OCI-LY7 (cell line): ENCODE measurements at regions not wholly inside any gene's neighbourhood (a gene's known extent, or its start where the extent isn't known, plus 50 kb on each side); places are given as distances from the start of the nearest gene placed in this dataset.

Source experiments
- BruUV-seq: library from RNA; stranded (reverse); fragments of 400-500 nt; replicated peaks from 2 replicates; lab custom pipeline; 2021; lab: Mats Ljungman, UMichigan
- CTCF ChIA-PET: fragments of 300-600 bp; sonication (Branson Sonifier 250); formaldehyde crosslinking; loops from one replicate; lab custom pipeline; 2022; ENCODE audit warnings: antibody characterized with exemption; ENCODE audit not compliant: unreplicated experiment; lab: Charles Lee
- POLR2A ChIA-PET: fragments of 300-600 bp; sonication (Branson Sonifier 250); formaldehyde crosslinking; loops from one replicate; lab custom pipeline; 2022; ENCODE audit warnings: antibody characterized with exemption; lab: Charles Lee
- DNase-seq: peaks from one replicate; pipeline ENCODE4 v3.0.0-alpha.2; 2015; ENCODE audit warnings: low spot score
- H2AFZ ChIP-seq: fragments of 200-600 bp; sonication (generic), shearing (Covaris generic); 2 replicates; pipeline ENCODE4 v1.6.1; 2014; ENCODE audit warnings: mild to moderate bottlenecking, antibody characterized with exemption, low read length, moderate library complexity
- H3K27ac ChIP-seq: fragments of 200-600 bp; sonication (generic); 2 replicates; pipeline ENCODE4 v1.5.1; 2014; ENCODE audit warnings: mixed run types, low read depth, mild to moderate bottlenecking, moderate library complexity, low read length, inconsistent platforms; ENCODE audit not compliant: poor library complexity, severe bottlenecking
- H3K36me3 ChIP-seq: fragments of 200-600 bp; sonication (generic); 2 replicates; pipeline ENCODE4 v1.6.1; 2014; ENCODE audit warnings: mild to moderate bottlenecking, antibody characterized with exemption, low read length, moderate library complexity, mixed read lengths; ENCODE audit not compliant: insufficient read depth
- H3K4me1 ChIP-seq: fragments of 200-600 bp; sonication (generic); 2 replicates; pipeline ENCODE4 v1.5.1; 2014; ENCODE audit warnings: mild to moderate bottlenecking, low read length; ENCODE audit not compliant: insufficient read depth, poor library complexity, severe bottlenecking
- H3K4me2 ChIP-seq: fragments of 200-600 bp; sonication (generic); 2 replicates; pipeline ENCODE4 v1.6.1; 2014; ENCODE audit warnings: mild to moderate bottlenecking, low read length
- H3K4me3 ChIP-seq: fragments of 200-600 bp; sonication (generic); 2 replicates; pipeline ENCODE4 v1.5.1; 2014; ENCODE audit warnings: mild to moderate bottlenecking, low read depth, low read length; ENCODE audit not compliant: poor library complexity, severe bottlenecking
- H3K79me2 ChIP-seq: fragments of 200-600 bp; sonication (generic); 2 replicates; pipeline ENCODE4 v1.6.1; 2016; ENCODE audit warnings: low read depth, mild to moderate bottlenecking, low read length, moderate library complexity, mixed read lengths; ENCODE audit not compliant: insufficient read depth
- H3K9me2 ChIP-seq: fragments of 200-600 bp; sonication (generic); 2 replicates; pipeline ENCODE4 v1.6.1; 2016; ENCODE audit warnings: mild to moderate bottlenecking, low read length, mixed read lengths; ENCODE audit not compliant: insufficient read depth
- H3K9me3 ChIP-seq: fragments of 200-600 bp; sonication (generic); 2 replicates; pipeline ENCODE4 v1.6.1; 2014; ENCODE audit warnings: mild to moderate bottlenecking, mixed run types, low read length, mixed read lengths
- H4K20me1 ChIP-seq: fragments of 200-600 bp; sonication (generic); 2 replicates; pipeline ENCODE4 v1.6.1; 2014; ENCODE audit warnings: mild to moderate bottlenecking, antibody characterized with exemption, low read length, moderate library complexity, mixed read lengths; ENCODE audit not compliant: insufficient read depth
- CTCF ChIP-seq: fragments of 200-600 bp; sonication (generic); conservative IDR thresholded peaks from 2 replicates; pipeline ENCODE4 v1.5.1; 2014; ENCODE audit warnings: mild to moderate bottlenecking, antibody characterized with exemption, low read length, moderate library complexity, mixed read lengths
- EZH2phosphoT487 ChIP-seq: fragments of 200-600 bp; sonication (generic); IDR thresholded peaks from 2 replicates; pipeline ENCODE4 v1.6.1; 2018; ENCODE audit warnings: low read depth, borderline replicate concordance, mild to moderate bottlenecking, mixed run types, antibody characterized with exemption, low read length, moderate library complexity, mixed read lengths
- intact Hi-C: fragments of 100-400 bp; cut with micrococcal nuclease; formaldehyde crosslinking; loops from one replicate; pipeline ENCODE4 v1.10.0; 2022; ENCODE audit not compliant: unreplicated experiment

- Histone ChIP-seq H3K4me1 (no peaks in the 10 kb centered on the region), H3K36me3 (no peaks in the 10 kb centered on the region), H3K4me3 (no peak overlapping the region), H3K27ac (no peak overlapping the region), H3K9me3 (no peaks in the 10 kb centered on the region), H3K9me2 (no peaks in the 10 kb centered on the region), H3K4me2 (no peak overlapping the region), H3K79me2 (no peaks in the 10 kb centered on the region), H2AFZ (no peak overlapping the region), H4K20me1 (no peaks in the 10 kb centered on the region)
- CTCF ChIA-PET, result no interaction called here
- DNase-seq, result no peak
- BruUV-seq, result no TSS peak
- POLR2A ChIA-PET, result no interaction called here
- no peak for TF ChIP-seq CTCF
- TF ChIP-seq EZH2phosphoT487, result no peak
- intact Hi-C loops, result no loop called here
Measured at GRCh38 chr12:87107766-87108165, 851.6 kb upstream of the MGAT4C start.

- Histone ChIP-seq H3K36me3 (no peaks in the 10 kb centered on the region), H3K27ac (no peak overlapping the region), H3K9me2 (no peaks in the 10 kb centered on the region), H3K9me3 (no peaks in the 10 kb centered on the region), H3K4me1 (no peaks in the 10 kb centered on the region), H2AFZ (no peak overlapping the region), H4K20me1 (no peaks in the 10 kb centered on the region), H3K79me2 (no peaks in the 10 kb centered on the region), H3K4me3 (no peak overlapping the region), H3K4me2 (no peak overlapping the region)
- BruUV-seq, result no TSS peak
- intact Hi-C loops, result no loop called here
- TF ChIP-seq EZH2phosphoT487, result no peak
- TF ChIP-seq CTCF, result no peak
- DNase-seq, result no peak
- POLR2A ChIA-PET, result no interaction called here
- CTCF ChIA-PET, result no interaction called here
Measured at GRCh38 chr12:87107270-87107669, 851.1 kb upstream of the MGAT4C start.

GRCh38 chr12:87096082-87096585 lies 839.9 kb upstream of the MGAT4C start:
- H3K79me2 ChIP-seq, result no peaks in the 10 kb centered on the region
- no peaks in the 10 kb centered on the region for H3K9me2 ChIP-seq
- H3K4me2 ChIP-seq, result no peak overlapping the region
- no peak overlapping the region for H3K27ac ChIP-seq
- ChIA-PET CTCF (no interaction called here), POLR2A (no interaction called here)
- no peak overlapping the region for H3K4me3 ChIP-seq
- no peaks in the 10 kb centered on the region for H3K4me1 ChIP-seq
- no peak overlapping the region for H2AFZ ChIP-seq
- no peaks in the 10 kb centered on the region for H3K36me3 ChIP-seq
- intact Hi-C loops, result no loop called here
- no TSS peak for BruUV-seq
- no peaks in the 10 kb centered on the region for H3K9me3 ChIP-seq
- DNase-seq, result no peak
- TF ChIP-seq CTCF (no peak), EZH2phosphoT487 (no peak)
- H4K20me1 ChIP-seq, result no peaks in the 10 kb centered on the region
